GM20000 (cell line): ENCODE measurements at regions not wholly inside any gene's neighbourhood (a gene's known extent, or its start where the extent isn't known, plus 50 kb on each side); places are given as distances from the start of the nearest gene placed in this dataset.

Experiments used
- DNase-seq: peaks from one replicate; pipeline ENCODE4 v3.0.0; 2012; ENCODE audit warnings: low spot score
- TF ChIP-seq, protein P1 (sequence below): IDR thresholded peaks from 2 replicates; pipeline ENCODE4 v1.5.1; 2012; ENCODE audit warnings: mild to moderate bottlenecking, control low read depth; ENCODE audit errors: extremely low read depth, missing control alignments

DNA sequence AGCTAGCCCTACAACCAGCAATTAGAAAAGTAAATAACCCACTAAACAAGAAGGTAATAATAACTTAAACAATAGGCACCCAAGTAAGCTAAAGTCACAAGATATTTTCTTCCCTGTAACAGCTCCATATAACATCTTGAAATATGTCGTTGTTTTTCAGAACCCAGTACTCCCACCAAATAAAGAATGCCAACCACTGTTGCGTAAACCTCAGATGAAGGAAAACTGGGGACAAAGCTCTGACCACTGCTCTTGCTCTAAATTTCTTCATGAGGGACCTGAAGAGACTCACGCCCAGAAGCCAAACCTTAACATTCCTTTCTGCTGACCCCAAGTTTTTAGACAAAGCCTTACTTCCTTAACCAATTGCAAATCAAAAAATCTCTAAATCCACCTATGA lies 267.7 kb upstream of the GAS1 start:
- TF ChIP-seq, protein P1, sequence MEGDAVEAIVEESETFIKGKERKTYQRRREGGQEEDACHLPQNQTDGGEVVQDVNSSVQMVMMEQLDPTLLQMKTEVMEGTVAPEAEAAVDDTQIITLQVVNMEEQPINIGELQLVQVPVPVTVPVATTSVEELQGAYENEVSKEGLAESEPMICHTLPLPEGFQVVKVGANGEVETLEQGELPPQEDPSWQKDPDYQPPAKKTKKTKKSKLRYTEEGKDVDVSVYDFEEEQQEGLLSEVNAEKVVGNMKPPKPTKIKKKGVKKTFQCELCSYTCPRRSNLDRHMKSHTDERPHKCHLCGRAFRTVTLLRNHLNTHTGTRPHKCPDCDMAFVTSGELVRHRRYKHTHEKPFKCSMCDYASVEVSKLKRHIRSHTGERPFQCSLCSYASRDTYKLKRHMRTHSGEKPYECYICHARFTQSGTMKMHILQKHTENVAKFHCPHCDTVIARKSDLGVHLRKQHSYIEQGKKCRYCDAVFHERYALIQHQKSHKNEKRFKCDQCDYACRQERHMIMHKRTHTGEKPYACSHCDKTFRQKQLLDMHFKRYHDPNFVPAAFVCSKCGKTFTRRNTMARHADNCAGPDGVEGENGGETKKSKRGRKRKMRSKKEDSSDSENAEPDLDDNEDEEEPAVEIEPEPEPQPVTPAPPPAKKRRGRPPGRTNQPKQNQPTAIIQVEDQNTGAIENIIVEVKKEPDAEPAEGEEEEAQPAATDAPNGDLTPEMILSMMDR = no peak
- DNase-seq = no peak

DNA sequence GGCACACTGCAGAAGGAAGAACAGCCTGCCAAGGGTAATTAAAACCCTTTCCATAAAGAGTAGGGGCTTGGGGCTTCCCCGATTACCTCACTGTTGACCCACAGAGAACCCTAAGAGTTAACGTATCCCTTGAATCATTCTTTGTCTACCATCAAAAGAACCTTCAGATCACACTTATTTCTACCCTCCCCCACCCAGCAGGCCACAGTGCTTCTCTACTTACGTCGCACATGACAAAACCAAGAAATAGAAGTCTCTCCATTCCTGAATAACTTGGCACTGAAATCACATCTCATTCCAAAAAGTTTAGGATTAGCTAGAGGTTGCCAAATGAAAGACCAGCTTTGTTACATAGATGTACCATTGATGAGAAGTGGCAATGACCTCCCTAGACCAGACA lies 268.7 kb upstream of the GAS1 start:
- no peak for DNase-seq
- TF ChIP-seq, protein P1 = no peak

DNA sequence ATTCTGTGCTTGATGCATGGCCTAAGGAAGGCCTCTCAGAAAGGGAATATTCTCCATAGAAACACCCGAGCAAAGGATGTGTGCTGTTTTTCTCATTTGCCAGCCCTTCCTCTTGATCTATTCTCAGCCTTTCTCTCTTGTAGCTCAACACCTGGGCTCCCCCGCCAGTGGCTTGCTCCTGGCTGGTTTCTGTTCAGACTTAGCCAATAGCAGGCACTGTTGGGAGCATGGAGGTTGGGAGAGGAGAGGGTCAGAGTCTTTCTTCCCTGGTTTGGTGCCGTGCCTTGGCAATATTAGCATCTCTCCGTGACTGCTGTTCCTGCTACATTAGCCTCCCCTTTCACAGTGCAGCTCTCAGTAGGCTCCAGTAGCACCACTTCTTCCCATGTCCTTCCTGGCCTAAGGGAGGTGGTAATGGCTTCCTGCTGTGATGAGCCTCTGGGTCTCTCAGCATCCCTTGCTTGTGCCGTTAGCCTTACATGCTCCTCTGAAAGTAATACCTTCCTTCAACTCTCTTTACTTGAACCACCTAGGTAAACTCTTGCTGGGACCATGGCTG lies 269.7 kb upstream of the GAS1 start:
- no peak for DNase-seq
- TF ChIP-seq, protein P1 = no peak

DNA sequence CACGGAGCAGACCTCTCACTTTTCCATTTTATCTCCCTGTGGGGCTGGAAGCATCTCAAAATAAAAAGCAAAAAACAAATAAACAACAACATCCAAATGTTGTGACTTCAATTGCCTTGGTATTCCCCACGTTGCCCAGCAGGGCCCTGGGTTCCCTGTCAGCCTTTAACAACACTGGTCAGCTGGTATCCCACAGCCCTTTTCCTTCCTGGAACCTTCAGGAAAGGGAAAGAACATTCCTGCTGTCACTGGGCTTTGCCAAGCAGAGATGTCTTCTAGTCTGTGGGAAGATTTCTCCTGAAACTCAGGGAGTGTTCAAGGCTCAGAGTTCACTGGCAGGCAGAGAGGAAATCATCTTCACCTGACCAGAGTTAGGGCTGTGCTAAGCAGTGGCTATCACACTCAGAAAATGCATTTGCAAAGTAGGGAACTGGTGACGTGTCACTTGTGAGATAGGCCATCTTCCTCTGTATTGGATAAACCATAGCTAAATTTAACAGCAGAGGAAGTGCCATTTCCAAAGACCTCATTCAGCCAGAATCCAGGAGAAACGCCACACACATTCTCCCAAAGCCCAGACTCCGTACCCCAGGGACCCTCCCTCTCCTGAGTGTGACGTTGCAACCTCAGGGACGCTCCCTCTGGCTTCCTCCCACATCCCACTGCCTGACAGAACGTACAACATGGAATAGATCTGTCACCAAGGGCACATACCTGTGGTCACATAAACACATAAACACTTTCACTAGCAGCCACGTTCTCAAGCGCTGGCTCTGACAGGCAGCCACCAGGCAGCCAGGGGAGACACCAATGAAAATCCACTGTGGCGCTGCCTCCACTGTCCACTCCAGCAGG lies 274.0 kb upstream of the DAPK1 start:
- no peak for DNase-seq
- TF ChIP-seq, protein P1 = no peak

DNA sequence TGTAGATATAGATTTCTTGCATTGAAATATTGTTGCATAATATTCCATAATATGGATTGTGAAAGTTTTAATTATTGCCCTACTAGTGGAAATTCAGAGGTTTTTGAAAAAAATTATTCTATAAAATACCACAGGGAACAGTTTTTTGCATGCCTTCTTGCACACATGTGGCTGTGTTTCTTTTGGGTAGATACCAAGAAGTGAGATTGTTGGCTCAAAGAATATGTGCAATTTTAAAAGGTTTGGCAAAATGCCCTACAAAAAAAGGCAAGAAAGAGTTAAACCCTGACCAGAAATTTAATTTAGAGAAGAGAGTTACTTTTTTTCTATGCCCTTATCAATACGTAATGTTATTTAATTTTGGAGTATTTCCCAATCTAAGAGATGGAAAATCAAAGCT lies 270.8 kb upstream of the DAPK1 start:
- DNase-seq = no peak
- TF ChIP-seq, protein P1 = no peak

DNA sequence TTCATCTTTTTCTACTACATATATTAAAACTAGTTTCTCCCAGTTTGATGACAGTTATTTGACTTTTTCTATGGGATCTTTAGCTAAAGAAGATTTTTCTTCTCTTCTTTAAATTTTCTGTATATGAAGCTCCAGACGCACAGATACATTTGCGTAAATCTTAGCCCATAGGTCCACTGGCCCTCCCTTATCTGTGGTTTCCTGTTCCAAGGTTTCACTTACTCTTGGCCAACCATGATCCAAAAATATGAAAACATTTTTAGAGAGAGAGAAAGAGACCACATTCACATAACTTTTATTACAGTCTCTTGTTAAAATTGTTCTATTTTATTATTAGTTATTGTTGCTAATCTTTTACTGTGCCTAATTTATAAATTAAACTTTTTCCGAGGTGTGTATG lies 270.2 kb upstream of the DAPK1 start:
- no peak for DNase-seq

DNA sequence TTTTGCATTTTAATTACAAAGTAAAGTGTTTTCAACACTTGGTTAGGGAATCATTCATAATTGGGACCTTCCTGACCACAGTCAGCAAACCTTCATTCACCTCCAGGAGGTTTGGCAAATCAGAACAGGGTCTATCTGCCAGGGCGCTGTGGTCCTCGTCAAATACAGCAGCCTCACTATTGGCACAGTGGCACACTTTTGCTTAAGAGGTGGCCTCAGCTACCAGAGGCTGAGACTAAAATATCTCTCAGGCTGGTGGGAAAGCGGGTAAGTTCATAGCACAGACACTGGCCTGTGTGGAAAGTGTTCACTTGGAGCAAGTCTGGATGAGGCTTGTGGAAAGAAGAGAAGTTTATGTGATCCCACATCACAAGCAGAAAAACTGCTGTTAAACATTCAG lies 268.6 kb upstream of the DAPK1 start:
- TF ChIP-seq, protein P1 = no peak
- no peak for DNase-seq

More for the DNA sequence above, 270.2 kb upstream of the DAPK1 start:
- TF ChIP-seq, protein P1 = no peak
